Parathyroid adenoma (tissue), 2 donors: ENCODE measurements at regions not wholly inside any gene's neighbourhood (a gene's known extent, or its start where the extent isn't known, plus 50 kb on each side); places are given as distances from the start of the nearest gene placed in this dataset.

Experiments
- H2AFZ ChIP-seq: fragments of 300-600 bp; sonication (generic); one replicate; pipeline ENCODE4 v1.7.0; 2017; ENCODE audit warnings: antibody characterized with exemption, mild to moderate bottlenecking
- H3K27ac ChIP-seq: fragments of 300-600 bp; sonication (generic); one replicate; pipeline ENCODE4 v1.7.0; 2017
- H3K27me3 ChIP-seq: fragments of 300-600 bp; sonication (generic); one replicate; pipeline ENCODE4 v1.7.0; 2017; ENCODE audit warnings: low read length; ENCODE audit not compliant: control insufficient read depth, insufficient read depth
- H3K36me3 ChIP-seq: fragments of 300-600 bp; sonication (generic); one replicate; pipeline ENCODE4 v1.7.0; 2017; ENCODE audit warnings: low read length; ENCODE audit not compliant: control insufficient read depth, insufficient read depth
- H3K4me1 ChIP-seq: fragments of 300-600 bp; sonication (generic); one replicate; pipeline ENCODE4 v1.7.0; 2017; ENCODE audit warnings: control low read depth
- H3K4me2 ChIP-seq: fragments of 300-600 bp; sonication (generic); one replicate; pipeline ENCODE4 v1.7.0; 2017; ENCODE audit warnings: low read length
- H3K4me3 ChIP-seq: fragments of 300-600 bp; sonication (generic); one replicate; pipeline ENCODE4 v1.7.0; 2017; ENCODE audit warnings: low read depth, low read length
- H3K79me2 ChIP-seq: fragments of 300-600 bp; sonication (generic); one replicate; pipeline ENCODE4 v1.7.0; 2017; ENCODE audit warnings: control low read depth
- H3K9ac ChIP-seq: fragments of 300-600 bp; sonication (generic); one replicate; pipeline ENCODE4 v1.7.0; 2017; ENCODE audit warnings: mild to moderate bottlenecking
- H3K9me3 ChIP-seq: fragments of 300-600 bp; sonication (generic); one replicate; pipeline ENCODE4 v1.7.0; 2017; ENCODE audit warnings: low read length; ENCODE audit not compliant: control insufficient read depth
- TF ChIP-seq, protein P1 (sequence below): fragments of 300-600 bp; sonication (generic); IDR thresholded peaks from one replicate; pipeline ENCODE4 v1.7.0; 2017; ENCODE audit warnings: antibody characterized with exemption, mild to moderate bottlenecking
- donor health status: primary hyperparathyroidism.

DNA sequence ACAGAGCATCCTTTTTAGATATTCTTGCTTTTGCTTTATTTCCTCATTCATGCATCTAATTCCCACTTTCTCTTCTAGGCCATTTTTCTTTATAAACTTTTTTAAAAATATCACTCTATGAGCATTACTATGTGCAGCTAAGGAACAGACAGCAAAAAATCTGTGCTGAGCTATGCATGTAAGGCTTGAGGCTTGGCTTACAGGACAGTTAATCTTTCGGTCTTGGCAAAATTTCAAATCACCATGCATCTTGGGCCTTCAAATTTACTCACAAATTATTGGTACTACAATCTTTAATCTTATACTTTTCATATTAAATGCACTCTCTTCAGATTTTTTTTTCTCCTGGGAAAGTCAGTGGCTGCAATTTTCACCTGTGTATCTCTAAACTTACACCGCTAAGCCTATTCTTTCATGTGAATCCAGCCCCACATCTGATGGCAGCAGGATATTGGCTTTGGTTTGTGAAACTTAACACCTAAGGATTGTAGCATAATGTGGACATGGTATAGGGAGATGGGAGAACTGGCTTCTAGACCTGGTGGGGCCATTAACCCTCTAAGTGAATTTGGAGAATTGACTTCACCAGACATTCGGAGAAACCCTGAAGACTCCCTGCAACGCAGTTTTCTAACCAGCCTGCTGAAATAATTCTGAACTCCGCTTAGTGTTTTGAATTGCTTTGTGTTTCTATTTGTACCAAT lies 278.3 kb downstream of the SPRY1 start:
- no peak overlapping the region for H3K27ac ChIP-seq
- H3K9ac ChIP-seq = no peak overlapping the region
- H3K79me2 ChIP-seq = no peaks in the 10 kb centered on the region
- H3K4me1 ChIP-seq = no peaks in the 10 kb centered on the region
- no peaks in the 10 kb centered on the region for H3K27me3 ChIP-seq
- H3K36me3 ChIP-seq = no peaks in the 10 kb centered on the region
- no peak overlapping the region for H3K4me3 ChIP-seq
- H3K4me2 ChIP-seq = no peak overlapping the region
- TF ChIP-seq, protein P1, sequence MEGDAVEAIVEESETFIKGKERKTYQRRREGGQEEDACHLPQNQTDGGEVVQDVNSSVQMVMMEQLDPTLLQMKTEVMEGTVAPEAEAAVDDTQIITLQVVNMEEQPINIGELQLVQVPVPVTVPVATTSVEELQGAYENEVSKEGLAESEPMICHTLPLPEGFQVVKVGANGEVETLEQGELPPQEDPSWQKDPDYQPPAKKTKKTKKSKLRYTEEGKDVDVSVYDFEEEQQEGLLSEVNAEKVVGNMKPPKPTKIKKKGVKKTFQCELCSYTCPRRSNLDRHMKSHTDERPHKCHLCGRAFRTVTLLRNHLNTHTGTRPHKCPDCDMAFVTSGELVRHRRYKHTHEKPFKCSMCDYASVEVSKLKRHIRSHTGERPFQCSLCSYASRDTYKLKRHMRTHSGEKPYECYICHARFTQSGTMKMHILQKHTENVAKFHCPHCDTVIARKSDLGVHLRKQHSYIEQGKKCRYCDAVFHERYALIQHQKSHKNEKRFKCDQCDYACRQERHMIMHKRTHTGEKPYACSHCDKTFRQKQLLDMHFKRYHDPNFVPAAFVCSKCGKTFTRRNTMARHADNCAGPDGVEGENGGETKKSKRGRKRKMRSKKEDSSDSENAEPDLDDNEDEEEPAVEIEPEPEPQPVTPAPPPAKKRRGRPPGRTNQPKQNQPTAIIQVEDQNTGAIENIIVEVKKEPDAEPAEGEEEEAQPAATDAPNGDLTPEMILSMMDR = no peak
- H3K9me3 ChIP-seq = no peaks in the 10 kb centered on the region
- no peak overlapping the region for H2AFZ ChIP-seq

DNA sequence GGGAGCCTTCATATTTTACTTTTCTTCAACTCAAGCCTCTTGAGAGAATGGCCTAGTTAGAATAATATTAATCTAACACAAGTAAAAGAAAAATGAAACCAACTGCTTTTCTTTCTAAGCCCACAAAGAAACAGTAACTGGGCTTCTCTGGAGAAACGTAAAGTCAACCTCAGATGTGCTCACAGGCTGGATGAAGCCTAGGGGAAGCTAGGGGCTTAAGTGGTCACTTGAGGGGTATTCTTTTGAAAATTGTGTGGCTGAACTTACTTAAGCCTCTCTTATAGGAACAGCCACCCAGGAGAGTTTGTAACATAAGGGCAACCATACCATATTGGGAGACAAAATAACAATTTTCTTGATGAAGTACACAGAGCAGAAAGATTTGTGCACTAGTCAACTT lies 279.0 kb downstream of the SPRY1 start:
- Histone ChIP-seq H3K4me1 (no peaks in the 10 kb centered on the region), H3K4me3 (no peak overlapping the region), H3K79me2 (no peaks in the 10 kb centered on the region), H3K9ac (no peak overlapping the region), H3K27me3 (no peaks in the 10 kb centered on the region), H3K36me3 (no peaks in the 10 kb centered on the region), H3K27ac (no peak overlapping the region), H2AFZ (no peak overlapping the region), H3K4me2 (no peak overlapping the region), H3K9me3 (no peaks in the 10 kb centered on the region)
- TF ChIP-seq, protein P1 = no peak

DNA sequence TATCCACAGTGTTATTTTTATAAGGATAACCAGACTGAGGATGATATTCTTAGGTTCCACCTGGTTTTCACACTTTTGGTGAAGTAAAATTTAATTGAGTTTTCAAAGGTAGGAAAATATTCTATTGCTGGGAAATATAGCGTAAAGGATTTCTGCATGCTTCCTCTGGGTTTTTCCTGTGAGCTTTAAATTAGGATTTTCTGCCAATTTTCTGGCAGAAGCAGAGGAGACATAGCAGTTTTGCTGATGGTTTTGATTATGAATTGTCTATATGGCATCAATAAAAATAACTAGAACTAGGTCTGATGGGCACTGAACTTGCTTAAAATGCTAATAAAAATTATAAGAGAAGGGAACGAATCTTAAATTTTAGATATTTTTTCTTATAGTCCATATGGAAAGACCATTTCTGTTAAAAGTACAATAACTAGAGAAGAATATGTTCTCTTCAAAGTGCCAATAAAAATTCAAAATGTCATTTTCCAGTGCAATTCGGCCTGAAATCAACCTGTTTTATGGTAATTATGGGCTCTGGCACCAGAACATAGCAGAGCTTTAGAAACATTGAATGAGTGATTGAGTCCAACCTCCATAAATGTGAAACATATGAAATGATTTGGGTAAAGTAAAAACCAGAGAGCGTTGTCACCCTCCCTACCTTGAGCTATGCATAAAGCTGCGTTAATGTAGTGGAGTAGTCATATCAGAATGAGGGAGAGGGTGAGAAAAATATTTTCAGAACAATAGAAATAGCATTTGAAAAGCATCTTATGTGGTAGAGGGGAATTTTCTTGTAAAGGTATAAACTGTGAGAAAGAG lies 279.7 kb downstream of the SPRY1 start:
- Histone ChIP-seq H2AFZ (no peak overlapping the region), H3K9me3 (no peaks in the 10 kb centered on the region), H3K36me3 (no peaks in the 10 kb centered on the region), H3K9ac (no peak overlapping the region), H3K27ac (no peak overlapping the region), H3K27me3 (no peaks in the 10 kb centered on the region), H3K4me1 (no peaks in the 10 kb centered on the region), H3K4me2 (no peak overlapping the region), H3K4me3 (no peak overlapping the region), H3K79me2 (no peaks in the 10 kb centered on the region)
- TF ChIP-seq, protein P1 = no peak

DNA sequence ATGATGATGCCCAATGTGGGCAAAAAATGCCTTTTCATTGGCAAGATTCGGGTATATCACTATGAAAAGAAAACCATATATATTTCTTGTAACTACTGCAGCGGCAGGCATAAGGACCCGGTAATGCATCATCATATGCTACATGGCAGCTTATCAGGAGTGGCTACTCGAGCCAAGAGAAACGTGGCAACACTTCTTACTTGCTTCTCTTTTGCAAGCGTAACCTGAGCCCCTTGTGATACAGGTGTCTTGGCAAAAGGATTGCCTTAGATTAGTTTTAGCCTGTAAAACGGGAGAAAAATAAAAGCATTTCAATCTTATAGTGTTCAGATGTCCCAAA lies 280.3 kb downstream of the SPRY1 start:
- Histone ChIP-seq H3K27me3 (no peaks in the 10 kb centered on the region), H3K79me2 (no peaks in the 10 kb centered on the region), H3K36me3 (no peaks in the 10 kb centered on the region), H3K27ac (no peak overlapping the region), H3K9me3 (no peaks in the 10 kb centered on the region), H3K4me3 (no peak overlapping the region), H3K4me2 (no peak overlapping the region), H3K4me1 (no peaks in the 10 kb centered on the region), H2AFZ (no peak overlapping the region), H3K9ac (no peak overlapping the region)
- TF ChIP-seq, protein P1 = no peak
